Stimulated activated CD8-positive, alpha-beta memory T cell treated with anti-CD3 and anti-CD28 coated beads, Interleukin-7, amount 100 ng/mL, for 24 hours (primary cell): ENCODE measurements at regions not wholly inside any gene's neighbourhood (a gene's known extent, or its start where the extent isn't known, plus 50 kb on each side); places are given as distances from the start of the nearest gene placed in this dataset.
"Not testable (repeated sequence)": the region's sequence is repeated elsewhere in the genome, so short reads cannot be mapped to it uniquely, and the experiment has no call there.

ENCODE experiments used
- DNase-seq: peaks from one replicate; pipeline ENCODE4 v3.0.0-alpha.2; 2020; ENCODE audit warnings: low read depth

GRCh38 chr9:6160579-6160978 lies 55.0 kb upstream of the IL33 start:
- DNase-seq: no peak

- DNase-seq: no peak
Measured at GRCh38 chr9:6153425-6153824, 62.2 kb upstream of the IL33 start.

GRCh38 chr9:6152788-6153187 lies 62.8 kb upstream of the IL33 start:
- no peak for DNase-seq

- no peak for DNase-seq
Measured at GRCh38 chr9:6150483-6150882, 65.1 kb upstream of the IL33 start.

- DNase-seq: no peak
Measured at GRCh38 chr9:6149315-6149714, 66.3 kb upstream of the IL33 start.

- no peak for DNase-seq
Measured at GRCh38 chr9:6147846-6148245, 67.8 kb upstream of the IL33 start.

- no peak for DNase-seq
Measured at GRCh38 chr9:6144947-6145346, 70.7 kb upstream of the IL33 start.

- no peak for DNase-seq
Measured at GRCh38 chr9:6142799-6143454, 72.7 kb upstream of the IL33 start.

- not testable (repeated sequence) for DNase-seq
Measured at GRCh38 chr9:6135780-6136179, 79.8 kb upstream of the IL33 start.

GRCh38 chr9:6134661-6135180 lies 80.9 kb upstream of the IL33 start:
- no peak for DNase-seq

- no peak for DNase-seq
Measured at GRCh38 chr9:6133346-6134063, 82.1 kb upstream of the IL33 start.

- no peak for DNase-seq
Measured at GRCh38 chr9:6132650-6133049, 83.0 kb upstream of the IL33 start.

GRCh38 chr9:6128030-6128429 lies 87.6 kb upstream of the IL33 start:
- DNase-seq: no peak

GRCh38 chr9:6126377-6126776 lies 89.2 kb upstream of the IL33 start:
- no peak for DNase-seq

GRCh38 chr9:6123416-6123815 lies 92.2 kb upstream of the IL33 start:
- no peak for DNase-seq

- no peak for DNase-seq
Measured at GRCh38 chr9:6121707-6122106, 93.9 kb upstream of the IL33 start.

- no peak for DNase-seq
Measured at GRCh38 chr9:6114424-6114823, 99.0 kb upstream of the RANBP6 start.

- no peak for DNase-seq
Measured at GRCh38 chr9:6113819-6114218, 98.4 kb upstream of the RANBP6 start.

- no peak for DNase-seq
Measured at GRCh38 chr9:6113312-6113711, 97.9 kb upstream of the RANBP6 start.

GRCh38 chr9:6109986-6110385 lies 94.6 kb upstream of the RANBP6 start:
- no peak for DNase-seq

- no peak for DNase-seq
Measured at GRCh38 chr9:6109571-6109970, 94.1 kb upstream of the RANBP6 start.

- no peak for DNase-seq
Measured at GRCh38 chr9:6106711-6107339, 91.4 kb upstream of the RANBP6 start.

- no peak for DNase-seq
Measured at GRCh38 chr9:6105738-6106137, 90.3 kb upstream of the RANBP6 start.
